Liver (tissue), 8 donors: ENCODE measurements at regions not wholly inside any gene's neighbourhood (a gene's known extent, or its start where the extent isn't known, plus 50 kb on each side); places are given as distances from the start of the nearest gene placed in this dataset.

Experiments
- DNase-seq: peaks from one replicate; pipeline ENCODE4 v3.0.0-alpha.2; 2017; ENCODE audit warnings: low spot score
- H3K27ac ChIP-seq, 2 donors: one replicate each; pipeline ENCODE4 v1.7.0; 2013; ENCODE audit warnings: inconsistent platforms in 2 of 2, low read length in 2 of 2, control low read depth in 1 of 2, low read depth in 1 of 2, mild to moderate bottlenecking in 1 of 2
- H3K27me3 ChIP-seq, 4 donors: one replicate each; pipeline versions ENCODE4 v1.6.1 to v1.7.0; 2013; ENCODE audit warnings: low read length in 3 of 4, inconsistent platforms in 1 of 4, mild to moderate bottlenecking in 1 of 4, moderate library complexity in 1 of 4; ENCODE audit not compliant: control insufficient read depth in 4 of 4, insufficient read depth in 4 of 4
- H3K36me3 ChIP-seq, 4 donors: one replicate each; pipeline versions ENCODE4 v1.6.1 to v1.7.0; 2013; ENCODE audit warnings: low read length in 3 of 4, mild to moderate bottlenecking in 3 of 4, low read depth in 1 of 4, moderate library complexity in 1 of 4; ENCODE audit not compliant: control insufficient read depth in 4 of 4, insufficient read depth in 3 of 4
- H3K4me1 ChIP-seq, 4 donors: one replicate each; pipeline versions ENCODE4 v1.6.1 to v1.7.0; 2013; ENCODE audit warnings: low read length in 3 of 4, mild to moderate bottlenecking in 3 of 4, moderate library complexity in 1 of 4; ENCODE audit not compliant: control insufficient read depth in 4 of 4, insufficient read depth in 4 of 4
- H3K4me3 ChIP-seq, 3 donors: one replicate each; pipeline versions ENCODE4 v1.6.1 to v1.7.0; 2013; ENCODE audit warnings: low read length in 3 of 3, control low read depth in 1 of 3, low read depth in 1 of 3, mild to moderate bottlenecking in 1 of 3
- H3K9ac ChIP-seq, 2 donors: one replicate each; pipeline ENCODE4 v1.7.0; 2013; ENCODE audit warnings: low read length in 2 of 2, mild to moderate bottlenecking in 2 of 2, moderate library complexity in 2 of 2, control low read depth in 1 of 2, low read depth in 1 of 2
- H3K9me3 ChIP-seq, 4 donors: one replicate each; pipeline versions ENCODE4 v1.6.1 to v1.7.0; 2013; ENCODE audit warnings: low read length in 3 of 4; ENCODE audit not compliant: control insufficient read depth in 4 of 4
- EGR1 ChIP-seq, 2 donors: IDR thresholded peaks; 2 replicates each; pipeline ENCODE4 v1.6.1; 2016 to 2018; ENCODE audit warnings: antibody characterized with exemption in 2 of 2, low read depth in 2 of 2
- GABPA ChIP-seq, 2 donors: IDR thresholded peaks in 1 of 2; conservative IDR thresholded peaks in 1 of 2; 2 replicates each; pipeline ENCODE4 v1.6.1; 2016; ENCODE audit warnings: antibody characterized with exemption in 2 of 2, mild to moderate bottlenecking in 1 of 2, moderate library complexity in 1 of 2
- HNF4A ChIP-seq, 2 donors: conservative IDR thresholded peaks; 2 replicates each; pipeline ENCODE4 v1.6.1; 2016; ENCODE audit warnings: antibody characterized with exemption in 2 of 2, mild to moderate bottlenecking in 2 of 2
- HNF4G ChIP-seq: IDR thresholded peaks from 2 replicates; pipeline ENCODE4 v1.6.1; 2016; ENCODE audit warnings: antibody characterized with exemption
- JUND ChIP-seq, 2 donors: IDR thresholded peaks; 2 replicates each; pipeline ENCODE4 v1.6.1; 2016; ENCODE audit warnings: antibody characterized with exemption in 2 of 2
- RAD21 ChIP-seq, 2 donors: IDR thresholded peaks; 2 replicates each; pipeline ENCODE4 v1.6.1; 2016; ENCODE audit warnings: antibody characterized with exemption in 2 of 2, mild to moderate bottlenecking in 2 of 2
- REST ChIP-seq: IDR thresholded peaks from 2 replicates; pipeline ENCODE4 v1.6.1; 2016; ENCODE audit warnings: antibody characterized with exemption, mild to moderate bottlenecking
- RXRA ChIP-seq, 2 donors: IDR thresholded peaks; 2 replicates each; pipeline ENCODE4 v1.6.1; 2017 to 2018; ENCODE audit warnings: antibody characterized with exemption in 2 of 2, mild to moderate bottlenecking in 1 of 2
- SP1 ChIP-seq: IDR thresholded peaks from 2 replicates; pipeline ENCODE4 v1.6.1; 2018; ENCODE audit warnings: antibody characterized with exemption, mild to moderate bottlenecking
- TAF1 ChIP-seq: conservative IDR thresholded peaks from 2 replicates; pipeline ENCODE4 v1.6.1; 2016; ENCODE audit warnings: antibody characterized with exemption, mild to moderate bottlenecking
- ZBTB33 ChIP-seq: IDR thresholded peaks from 2 replicates; pipeline ENCODE4 v1.6.1; 2016; ENCODE audit warnings: antibody characterized with exemption
- WGBS: extraction: QIAGEN DNeasy Blood & Tissue Kit; methylation state at CpG from one replicate; pipeline ENCODE4 v1.1.7; 2013; 5-methylcytosine and 5-hydroxymethylcytosine counted together
- TF ChIP-seq, protein P1 (sequence below): IDR thresholded peaks from 2 replicates; pipeline ENCODE4 v1.6.1; 2016; ENCODE audit warnings: antibody characterized with exemption
- TF ChIP-seq, protein P2 (sequence below): fragments of 150-350 bp; IDR thresholded peaks from 2 replicates; pipeline ENCODE4 v1.5.1; 2017; ENCODE audit warnings: improper control_type of control experiment, low read depth, low read length; ENCODE audit not compliant: missing input control
- donor health status: healthy.
- donor health status: healthy.
- donor health status: healthy.
- donor health status: healthy.
- donor health status: healthy.

GRCh38 chr5:35405938-35406337, 175.7 kb upstream of the PRLR start (continued):
- no peak for TF ChIP-seq GABPA (IDR thresholded peaks at IDR 0.05 in 1 of 2, conservative IDR thresholded peaks at IDR 0.05 in 1 of 2)
- no peak for TF ChIP-seq REST

DNA sequence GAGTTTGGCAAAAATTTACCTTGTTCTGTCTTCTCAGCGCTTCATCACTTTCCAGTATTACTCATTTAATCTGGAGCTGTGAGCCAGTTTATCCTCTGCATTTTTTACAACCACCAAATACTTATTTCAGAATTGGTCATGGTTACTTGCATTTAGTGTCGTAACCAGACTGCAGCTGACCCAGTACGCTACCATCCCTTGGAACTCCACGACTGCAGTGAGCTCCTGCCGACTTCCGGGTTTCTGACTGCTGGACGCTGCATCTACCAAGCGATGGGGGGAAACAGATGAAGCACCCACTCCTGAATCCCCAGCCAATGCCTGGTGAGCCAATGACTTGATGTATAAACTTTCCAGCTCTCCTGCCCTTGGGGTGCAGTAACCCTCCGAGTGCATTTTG, 174.4 kb upstream of the PRLR start:
- no peak for DNase-seq
- Histone ChIP-seq H3K4me3 (no peak overlapping the region), H3K36me3 (no peaks in the 10 kb centered on the region), H3K27me3 (no peaks in the 10 kb centered on the region), H3K27ac (no peak overlapping the region), H3K9ac (no peak overlapping the region), H3K4me1 (no peaks in the 10 kb centered on the region), H3K9me3 (no peaks in the 10 kb centered on the region)
- 94% methylated on average over 9 of the region's 9 CpGs for WGBS
- no peak for TF ChIP-seq RXRA (IDR thresholded peaks at IDR 0.05)
- no peak for TF ChIP-seq TAF1
- no peak for TF ChIP-seq RAD21 (IDR thresholded peaks at IDR 0.05)
- TF ChIP-seq, protein P1, sequence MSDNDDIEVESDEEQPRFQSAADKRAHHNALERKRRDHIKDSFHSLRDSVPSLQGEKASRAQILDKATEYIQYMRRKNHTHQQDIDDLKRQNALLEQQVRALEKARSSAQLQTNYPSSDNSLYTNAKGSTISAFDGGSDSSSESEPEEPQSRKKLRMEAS: no peak
- TF ChIP-seq SP1: no peak
- TF ChIP-seq GABPA (IDR thresholded peaks at IDR 0.05 in 1 of 2, conservative IDR thresholded peaks at IDR 0.05 in 1 of 2): no peak
- TF ChIP-seq HNF4G: no peak
- TF ChIP-seq, protein P2, sequence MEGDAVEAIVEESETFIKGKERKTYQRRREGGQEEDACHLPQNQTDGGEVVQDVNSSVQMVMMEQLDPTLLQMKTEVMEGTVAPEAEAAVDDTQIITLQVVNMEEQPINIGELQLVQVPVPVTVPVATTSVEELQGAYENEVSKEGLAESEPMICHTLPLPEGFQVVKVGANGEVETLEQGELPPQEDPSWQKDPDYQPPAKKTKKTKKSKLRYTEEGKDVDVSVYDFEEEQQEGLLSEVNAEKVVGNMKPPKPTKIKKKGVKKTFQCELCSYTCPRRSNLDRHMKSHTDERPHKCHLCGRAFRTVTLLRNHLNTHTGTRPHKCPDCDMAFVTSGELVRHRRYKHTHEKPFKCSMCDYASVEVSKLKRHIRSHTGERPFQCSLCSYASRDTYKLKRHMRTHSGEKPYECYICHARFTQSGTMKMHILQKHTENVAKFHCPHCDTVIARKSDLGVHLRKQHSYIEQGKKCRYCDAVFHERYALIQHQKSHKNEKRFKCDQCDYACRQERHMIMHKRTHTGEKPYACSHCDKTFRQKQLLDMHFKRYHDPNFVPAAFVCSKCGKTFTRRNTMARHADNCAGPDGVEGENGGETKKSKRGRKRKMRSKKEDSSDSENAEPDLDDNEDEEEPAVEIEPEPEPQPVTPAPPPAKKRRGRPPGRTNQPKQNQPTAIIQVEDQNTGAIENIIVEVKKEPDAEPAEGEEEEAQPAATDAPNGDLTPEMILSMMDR: no peak

DNA sequence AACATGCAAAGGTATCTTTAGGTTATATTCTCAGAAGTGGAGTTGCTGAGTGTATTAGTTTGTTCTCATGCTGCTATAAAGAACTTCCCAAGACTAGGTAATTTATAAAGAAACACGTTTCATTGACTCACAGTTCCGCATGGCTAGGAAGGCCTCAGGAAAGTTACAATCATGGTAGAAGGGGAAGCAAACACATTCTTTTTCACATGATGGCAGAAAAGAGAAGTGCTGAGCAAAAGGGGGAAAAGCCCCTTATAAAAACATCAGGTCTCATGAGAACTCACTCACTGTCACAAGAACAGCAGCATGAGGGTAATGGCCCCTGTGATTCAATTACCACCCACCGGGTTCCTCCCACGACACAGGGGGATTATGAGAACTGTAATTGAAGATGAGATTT, 163.6 kb upstream of the PRLR start:
- H3K4me3 ChIP-seq: no peak overlapping the region
- no peak overlapping the region for H3K27ac ChIP-seq
- no peak for DNase-seq
- WGBS: 91% methylated on average over 4 of the region's 4 CpGs
- H3K4me1 ChIP-seq: no peaks in the 10 kb centered on the region
- no peaks in the 10 kb centered on the region for H3K9me3 ChIP-seq
- no peak overlapping the region for H3K9ac ChIP-seq
- no peak for TF ChIP-seq HNF4G
- no peaks in the 10 kb centered on the region for H3K27me3 ChIP-seq
- no peaks in the 10 kb centered on the region for H3K36me3 ChIP-seq

DNA sequence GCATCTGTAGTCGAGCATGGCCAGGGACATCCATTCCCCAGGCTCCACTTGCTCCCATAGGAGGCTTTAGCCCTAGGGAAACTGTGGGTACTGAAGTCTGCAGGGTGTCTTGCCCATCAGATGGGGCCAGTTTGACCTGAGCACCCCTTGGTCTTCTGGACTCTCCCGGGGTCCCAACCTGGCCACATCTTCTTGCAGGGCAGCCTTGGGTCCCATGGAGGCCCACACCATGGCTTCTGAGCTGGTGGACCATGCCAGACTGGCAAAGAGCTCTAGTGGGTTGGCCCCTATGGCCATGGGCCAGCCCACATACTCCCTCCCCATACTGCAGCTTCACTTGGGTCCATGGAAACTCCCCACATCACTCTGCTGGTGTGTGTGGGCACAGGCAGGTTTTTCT, 154.4 kb upstream of the PRLR start:
- 91% methylated on average over 2 of the region's 2 CpGs for WGBS
- no peak for DNase-seq
- Histone ChIP-seq H3K27ac (no peak overlapping the region), H3K36me3 (no peaks in the 10 kb centered on the region), H3K9me3 (no peaks in the 10 kb centered on the region), H3K4me3 (no peak overlapping the region), H3K27me3 (no peaks in the 10 kb centered on the region), H3K4me1 (no peaks in the 10 kb centered on the region), H3K9ac (no peak overlapping the region)
- TF ChIP-seq REST: no peak
- TF ChIP-seq, protein P1: no peak
- TF ChIP-seq JUND (IDR thresholded peaks at IDR 0.05): no peak
- no peak for TF ChIP-seq EGR1 (IDR thresholded peaks at IDR 0.05; ENCODE audit: low read depth in 2 of 2)
- TF ChIP-seq ZBTB33: no peak
- no peak for TF ChIP-seq HNF4A (conservative IDR thresholded peaks at IDR 0.05)
- TF ChIP-seq RXRA (IDR thresholded peaks at IDR 0.05): no peak
- no peak for TF ChIP-seq TAF1
